ENCODE measurements at regions not wholly inside any gene's neighbourhood (a gene's known extent, or its start where the extent isn't known, plus 50 kb on each side); places are given as distances from the start of the nearest gene placed in this dataset.
"Not testable (repeated sequence)": the region's sequence is repeated elsewhere in the genome, so short reads cannot be mapped to it uniquely, and the experiment has no call there.

DNA sequence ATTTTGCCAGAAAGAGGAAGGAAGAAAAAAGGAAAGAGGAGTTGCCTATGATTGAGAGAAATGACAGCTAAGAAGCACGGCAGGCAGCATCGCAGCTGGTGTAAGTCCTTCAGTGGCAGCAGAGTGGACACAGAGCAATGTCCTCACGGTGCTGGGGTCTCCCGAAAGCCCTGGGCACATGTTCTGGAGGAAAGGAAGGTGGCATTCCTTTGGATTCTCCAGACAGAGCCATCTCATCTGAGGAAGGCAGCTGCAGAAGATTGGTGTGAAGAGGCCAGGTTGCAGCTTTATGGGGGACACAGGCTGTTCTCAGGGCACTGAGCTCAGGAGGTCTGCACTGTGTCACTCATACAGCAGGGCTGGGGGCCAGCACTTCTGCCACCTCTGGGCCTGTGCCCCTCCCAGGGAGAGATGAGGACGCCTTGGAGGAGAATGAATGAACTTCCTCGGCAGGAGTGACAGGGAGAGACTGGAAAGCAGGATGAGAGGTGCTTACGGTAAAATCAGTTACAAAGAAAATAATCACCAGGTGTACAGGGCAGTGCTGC, 252.0 kb upstream of the MYT1L start:
- Mint-ChIP-seq H3K9me3 (no peaks in the 10 kb centered on the region), H3K4me3 (no peak overlapping the region), H3K4me1 (no peaks in the 10 kb centered on the region), H3K27me3 (no peaks in the 10 kb centered on the region), H3K27ac (no peak overlapping the region), H3K36me3 (no peaks in the 10 kb centered on the region)

DNA sequence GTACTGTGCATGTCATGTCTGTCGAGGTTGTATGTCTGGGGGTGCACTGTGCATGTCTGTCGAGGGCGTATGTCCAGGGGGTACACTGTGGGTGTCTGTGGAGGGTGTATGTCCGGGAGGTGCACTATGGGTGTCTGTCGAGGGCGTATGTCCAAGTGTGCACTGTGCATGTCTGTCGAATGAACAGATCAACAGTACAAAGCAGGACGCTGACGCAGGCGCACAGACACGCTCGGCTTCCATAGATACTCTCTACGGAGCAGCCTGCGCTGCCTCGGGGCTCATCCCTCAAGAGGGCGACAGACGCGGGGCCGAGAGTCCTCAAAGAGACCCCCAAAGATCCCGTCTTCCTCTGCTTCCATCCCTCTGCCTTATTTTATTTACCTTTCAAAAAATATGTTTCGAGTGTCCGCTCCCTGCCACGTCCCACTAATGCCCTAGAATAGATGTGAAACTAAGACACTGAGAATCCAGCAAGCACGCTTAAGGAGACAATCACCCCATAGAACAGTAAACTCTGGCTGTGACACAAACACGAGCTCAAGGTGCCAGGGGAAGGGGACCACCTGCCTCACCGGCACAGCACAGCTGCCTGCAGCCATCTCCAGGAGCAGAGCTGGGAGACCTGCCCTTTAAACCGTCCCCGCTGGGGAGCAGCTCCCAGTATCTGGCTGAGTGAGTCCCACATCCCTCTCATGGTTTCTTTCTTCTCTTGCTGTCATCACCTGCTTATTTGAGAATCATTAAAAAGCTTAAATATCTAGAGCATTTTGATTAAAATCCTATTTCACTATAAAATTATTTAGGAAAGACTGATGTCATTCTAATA, 250.5 kb upstream of the MYT1L start:
- Mint-ChIP-seq H3K4me3 (no peak overlapping the region), H3K27me3 (no peaks in the 10 kb centered on the region), H3K4me1 (no peaks in the 10 kb centered on the region)

DNA sequence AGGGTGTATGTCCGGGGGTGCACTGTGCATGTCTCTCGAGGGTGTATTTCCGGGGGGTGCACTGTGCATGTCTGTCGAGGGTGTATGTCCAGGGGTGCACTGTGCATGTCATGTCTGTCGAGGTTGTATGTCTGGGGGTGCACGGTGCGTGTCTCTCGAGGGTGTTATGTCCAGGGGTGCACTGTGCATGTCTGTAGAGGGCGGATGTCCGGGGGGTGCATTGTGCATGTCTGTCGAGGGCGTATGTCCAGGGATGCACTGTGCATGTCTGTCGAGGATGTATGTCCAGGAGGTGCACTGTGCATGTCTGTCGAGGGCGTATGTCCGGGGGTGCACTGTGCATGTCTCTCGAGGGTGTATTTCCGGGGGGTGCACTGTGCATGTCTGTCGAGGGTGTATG, 249.8 kb upstream of the MYT1L start:
- H3K4me1 Mint-ChIP-seq, H3K36me3 Mint-ChIP-seq, H3K9me3 Mint-ChIP-seq, H3K27ac Mint-ChIP-seq, H3K27me3 Mint-ChIP-seq, H3K4me3 Mint-ChIP-seq: not testable (repeated sequence)

More for the DNA sequence above, 250.5 kb upstream of the MYT1L start:
- Mint-ChIP-seq H3K36me3 (no peaks in the 10 kb centered on the region), H3K9me3 (no peaks in the 10 kb centered on the region), H3K27ac (no peak overlapping the region)

DNA sequence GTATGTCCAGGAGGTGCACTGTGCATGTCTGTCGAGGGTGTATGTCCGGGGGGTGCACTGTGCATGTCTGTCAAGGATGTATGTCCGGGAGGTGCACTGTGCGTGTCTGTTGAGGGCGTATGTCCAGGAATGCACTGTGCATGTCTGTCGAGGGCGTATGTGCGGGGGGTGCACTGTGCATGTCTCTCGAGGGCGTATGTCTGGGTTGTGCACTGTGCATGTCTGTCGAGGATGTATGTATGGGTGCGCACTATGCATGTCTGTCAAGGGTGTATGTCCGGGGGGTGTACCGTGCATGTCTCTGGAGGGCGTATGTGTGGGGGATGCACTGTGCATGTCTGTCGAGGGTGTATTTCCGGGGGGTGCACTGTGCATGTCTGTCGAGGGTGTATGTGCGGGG, 249.3 kb upstream of the MYT1L start:
- H3K4me3 Mint-ChIP-seq: no peak overlapping the region
- H3K27ac Mint-ChIP-seq: no peak overlapping the region
- no peaks in the 10 kb centered on the region for H3K9me3 Mint-ChIP-seq
- no peaks in the 10 kb centered on the region for H3K27me3 Mint-ChIP-seq
- no peaks in the 10 kb centered on the region for H3K4me1 Mint-ChIP-seq
- no peaks in the 10 kb centered on the region for H3K36me3 Mint-ChIP-seq

DNA sequence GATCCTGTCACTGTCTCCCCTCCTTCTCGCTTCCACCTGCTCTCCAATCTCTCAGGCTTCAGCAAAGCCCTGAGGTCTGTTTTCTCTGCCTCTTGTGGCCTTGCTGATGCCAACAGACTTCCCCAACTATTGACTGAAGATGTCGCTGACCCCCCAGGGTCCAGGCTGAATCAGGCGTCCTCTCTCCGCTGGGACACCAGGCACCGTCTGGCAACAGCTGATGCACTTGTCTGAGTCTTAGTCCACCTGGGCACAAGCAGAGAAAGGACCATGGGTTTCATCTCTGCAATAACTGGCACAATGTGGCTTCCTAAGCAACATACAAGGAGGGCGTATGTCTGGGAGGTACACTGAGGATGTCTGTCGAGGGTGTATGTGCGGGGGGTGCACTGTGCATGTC, 248.7 kb upstream of the MYT1L start:
- no peaks in the 10 kb centered on the region for H3K4me1 Mint-ChIP-seq
- H3K36me3 Mint-ChIP-seq: no peaks in the 10 kb centered on the region
- no peak overlapping the region for H3K4me3 Mint-ChIP-seq
- H3K27me3 Mint-ChIP-seq: no peaks in the 10 kb centered on the region
- no peaks in the 10 kb centered on the region for H3K9me3 Mint-ChIP-seq
- H3K27ac Mint-ChIP-seq: no peak overlapping the region

DNA sequence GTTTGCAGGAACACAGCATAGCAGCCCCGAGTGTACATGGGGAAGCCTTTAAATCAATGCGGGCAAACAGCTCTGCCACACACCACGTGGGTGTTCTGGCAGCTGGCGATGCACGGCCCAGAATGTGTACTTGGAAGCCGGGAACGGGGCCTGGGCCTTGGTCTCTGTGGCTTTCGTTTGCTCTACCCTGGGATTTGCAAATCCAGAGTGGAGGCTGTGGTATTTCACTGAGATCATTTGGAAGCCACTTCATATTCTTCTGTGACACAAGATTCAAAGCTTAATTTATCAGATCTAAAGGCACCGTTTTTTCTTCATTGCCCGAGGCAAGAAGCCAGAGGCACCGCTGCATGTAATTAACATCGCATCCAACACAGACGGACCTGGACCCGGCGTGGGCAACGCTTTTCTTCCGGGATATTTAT, 246.3 kb upstream of the MYT1L start:
- Mint-ChIP-seq H3K27me3 (no peaks in the 10 kb centered on the region), H3K36me3 (no peaks in the 10 kb centered on the region), H3K27ac (no peak overlapping the region), H3K9me3 (no peaks in the 10 kb centered on the region), H3K4me3 (no peak overlapping the region), H3K4me1 (no peaks in the 10 kb centered on the region)

DNA sequence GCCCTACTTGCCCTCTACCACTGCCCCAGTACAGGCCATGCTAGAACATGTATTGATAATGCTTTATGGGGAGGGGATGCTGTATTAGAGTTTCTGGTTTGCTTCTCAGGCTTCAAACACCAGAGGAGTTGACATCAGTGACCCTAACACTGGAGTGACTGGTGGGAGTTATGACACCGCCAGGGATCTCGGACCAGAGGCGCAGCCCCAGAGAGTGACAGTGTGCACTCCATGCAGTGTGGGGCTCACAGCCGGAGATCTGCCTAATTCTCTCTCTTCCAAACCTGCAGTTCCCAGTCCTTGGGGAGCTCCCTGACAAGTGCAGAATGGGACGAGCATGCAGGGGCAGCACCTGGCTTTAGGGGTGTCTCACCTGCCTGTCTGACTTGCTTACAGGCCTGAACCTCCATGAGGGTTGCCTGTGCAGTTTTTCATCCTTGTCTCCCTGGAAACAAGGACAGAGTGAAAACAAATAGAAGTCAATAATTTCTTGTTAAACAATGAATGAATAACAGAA, 244.9 kb upstream of the MYT1L start:
- H3K36me3 Mint-ChIP-seq: no peaks in the 10 kb centered on the region
- no peaks in the 10 kb centered on the region for H3K4me1 Mint-ChIP-seq
- H3K27ac Mint-ChIP-seq: no peak overlapping the region
- no peak overlapping the region for H3K4me3 Mint-ChIP-seq
- H3K27me3 Mint-ChIP-seq: no peaks in the 10 kb centered on the region
- no peaks in the 10 kb centered on the region for H3K9me3 Mint-ChIP-seq

DNA sequence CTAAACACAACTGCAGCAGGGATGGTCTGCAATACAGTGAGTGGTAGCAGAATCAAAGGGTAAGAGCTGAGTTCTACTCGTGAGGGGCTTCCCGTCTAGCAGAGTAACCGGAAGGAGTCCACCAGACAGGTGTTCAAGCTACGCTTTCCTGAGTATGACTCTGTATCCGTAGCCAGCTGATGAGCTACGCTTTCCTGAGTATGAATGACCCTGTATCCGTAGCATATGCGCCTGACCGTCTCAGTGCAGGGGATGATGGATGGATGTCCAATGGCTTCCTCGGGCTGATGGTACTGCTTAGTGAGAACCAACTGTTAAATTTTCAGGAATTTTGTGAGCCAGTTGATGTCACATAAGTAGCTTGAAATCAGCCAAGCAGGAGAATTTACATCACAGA, 244.1 kb upstream of the MYT1L start:
- no peaks in the 10 kb centered on the region for H3K36me3 Mint-ChIP-seq
- H3K9me3 Mint-ChIP-seq: no peaks in the 10 kb centered on the region
- no peak overlapping the region for H3K27ac Mint-ChIP-seq
- H3K4me3 Mint-ChIP-seq: no peak overlapping the region
- no peaks in the 10 kb centered on the region for H3K4me1 Mint-ChIP-seq
- no peaks in the 10 kb centered on the region for H3K27me3 Mint-ChIP-seq

DNA sequence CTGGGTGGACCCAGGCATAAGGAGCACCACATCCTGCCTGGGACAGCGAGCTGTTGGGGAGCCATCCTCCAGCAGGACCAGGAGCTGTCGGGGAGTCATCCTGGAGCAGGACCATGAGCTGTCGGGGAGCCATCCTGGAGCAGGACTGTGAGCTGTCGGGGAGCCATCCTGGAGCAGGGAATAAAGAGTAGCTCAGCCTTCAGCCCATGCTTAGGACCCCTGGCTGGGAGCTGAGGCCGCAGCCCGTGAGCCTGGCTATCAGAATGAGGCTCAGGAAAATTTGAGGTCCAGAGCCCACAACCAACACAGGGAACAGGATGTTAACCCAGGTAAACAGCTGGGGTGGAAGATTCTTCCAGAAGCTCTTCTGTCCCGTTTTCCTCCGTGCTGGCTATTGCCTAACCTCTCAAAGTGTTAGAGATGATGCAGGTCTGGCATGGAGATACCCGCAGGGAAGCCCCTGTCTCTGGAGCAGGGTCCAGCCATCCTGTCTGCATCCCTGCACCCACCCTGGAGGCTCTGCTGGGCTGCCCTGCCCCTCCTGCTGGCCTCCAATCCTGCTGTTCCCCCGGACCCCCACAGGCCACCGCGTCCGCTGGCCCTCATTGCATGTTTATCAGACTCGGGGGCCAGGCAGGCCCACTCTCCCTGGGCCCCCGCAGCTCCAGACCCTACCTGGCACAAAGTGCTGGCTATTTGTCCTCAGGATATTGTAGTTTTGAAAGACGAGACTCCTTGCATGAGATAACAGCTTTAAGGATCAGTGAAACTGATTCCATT, 243.5 kb upstream of the MYT1L start:
- Mint-ChIP-seq H3K4me3 (no peak overlapping the region), H3K27me3 (no peaks in the 10 kb centered on the region), H3K4me1 (no peaks in the 10 kb centered on the region), H3K27ac (no peak overlapping the region), H3K36me3 (no peaks in the 10 kb centered on the region), H3K9me3 (no peaks in the 10 kb centered on the region)

DNA sequence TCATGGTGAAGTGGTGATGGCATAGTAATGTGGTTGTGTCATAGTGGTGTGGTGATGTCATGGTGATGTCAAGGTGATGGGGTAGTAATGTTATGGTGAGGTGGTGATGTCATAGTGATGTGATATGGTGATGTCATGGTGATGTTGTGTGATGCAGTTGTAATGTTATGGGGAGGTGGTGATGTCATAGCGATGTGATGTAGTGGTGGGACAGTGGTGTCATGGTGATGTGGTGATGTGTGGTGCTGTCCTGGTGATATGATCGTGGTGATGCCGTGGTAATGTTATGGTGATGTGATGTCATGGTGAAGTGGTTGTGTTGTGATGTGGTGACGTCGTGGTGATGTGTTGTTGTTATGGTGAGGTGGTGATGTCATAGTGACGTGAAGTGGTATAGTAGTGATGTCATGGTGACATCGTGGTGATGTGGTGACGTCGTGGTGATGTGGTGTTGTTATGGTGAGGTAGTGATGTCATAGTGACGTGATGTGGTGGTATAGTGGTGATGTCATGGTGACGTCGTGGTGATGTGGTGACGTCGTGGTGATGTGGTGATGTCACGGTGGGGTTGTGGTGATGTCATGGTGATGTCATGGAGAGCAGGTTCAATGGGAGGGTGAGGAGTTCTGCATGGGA, 242.7 kb upstream of the MYT1L start:
- Mint-ChIP-seq H3K36me3 (no peaks in the 10 kb centered on the region), H3K9me3 (no peaks in the 10 kb centered on the region), H3K27me3 (no peaks in the 10 kb centered on the region), H3K4me1 (no peaks in the 10 kb centered on the region), H3K4me3 (no peak overlapping the region), H3K27ac (no peak overlapping the region)

DNA sequence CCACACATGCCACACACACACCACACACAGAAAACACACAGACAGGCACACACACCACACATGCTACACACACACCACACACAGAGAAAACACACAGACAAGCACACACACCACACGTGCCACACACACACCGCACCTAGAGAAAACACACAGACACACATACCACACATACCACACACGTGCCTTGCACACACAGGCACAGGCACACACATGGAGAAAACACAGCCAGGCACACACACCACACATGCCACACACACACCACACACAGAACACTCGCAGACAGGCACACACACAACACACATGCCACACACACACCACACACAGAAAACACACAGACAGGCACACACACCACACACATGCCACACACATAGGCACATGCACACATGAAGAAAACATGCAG, 242.1 kb upstream of the MYT1L start:
- no peaks in the 10 kb centered on the region for H3K9me3 Mint-ChIP-seq
- no peaks in the 10 kb centered on the region for H3K4me1 Mint-ChIP-seq
- H3K4me3 Mint-ChIP-seq: no peak overlapping the region
- H3K36me3 Mint-ChIP-seq: no peaks in the 10 kb centered on the region
- no peak overlapping the region for H3K27ac Mint-ChIP-seq
- no peaks in the 10 kb centered on the region for H3K27me3 Mint-ChIP-seq

DNA sequence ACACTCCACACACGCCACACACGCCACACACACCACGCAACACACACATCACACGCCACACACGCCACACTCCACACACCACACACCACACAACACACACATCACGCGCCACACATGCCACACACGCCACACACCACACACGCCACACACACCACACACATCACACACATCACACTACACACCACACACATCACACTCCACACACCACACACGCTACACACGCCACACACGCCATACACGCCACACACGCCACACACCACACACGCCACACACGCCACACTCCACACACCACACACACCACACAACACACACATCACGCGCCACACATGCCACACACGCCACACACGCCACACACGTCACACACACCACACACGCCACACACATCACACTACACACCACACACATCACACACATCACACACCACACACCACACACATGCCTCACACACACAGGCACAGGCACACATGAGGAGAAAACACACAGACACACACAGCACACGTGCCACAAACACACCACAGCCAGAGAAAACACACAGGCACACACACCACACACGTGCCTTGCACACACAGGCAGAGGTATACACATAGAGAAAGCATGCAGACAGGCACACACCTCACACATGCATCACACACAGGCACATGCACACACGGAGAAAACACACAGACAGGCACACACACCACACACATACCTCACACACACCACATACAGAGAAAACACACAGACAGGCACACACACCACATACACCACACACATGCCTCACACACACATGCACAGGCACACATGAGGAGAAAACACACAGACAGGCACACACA, 241.5 kb upstream of the MYT1L start:
- H3K27ac Mint-ChIP-seq: no peak overlapping the region
- H3K4me3 Mint-ChIP-seq: no peak overlapping the region
- H3K9me3 Mint-ChIP-seq: no peaks in the 10 kb centered on the region
- H3K4me1 Mint-ChIP-seq: no peaks in the 10 kb centered on the region
- no peaks in the 10 kb centered on the region for H3K27me3 Mint-ChIP-seq
- no peaks in the 10 kb centered on the region for H3K36me3 Mint-ChIP-seq

DNA sequence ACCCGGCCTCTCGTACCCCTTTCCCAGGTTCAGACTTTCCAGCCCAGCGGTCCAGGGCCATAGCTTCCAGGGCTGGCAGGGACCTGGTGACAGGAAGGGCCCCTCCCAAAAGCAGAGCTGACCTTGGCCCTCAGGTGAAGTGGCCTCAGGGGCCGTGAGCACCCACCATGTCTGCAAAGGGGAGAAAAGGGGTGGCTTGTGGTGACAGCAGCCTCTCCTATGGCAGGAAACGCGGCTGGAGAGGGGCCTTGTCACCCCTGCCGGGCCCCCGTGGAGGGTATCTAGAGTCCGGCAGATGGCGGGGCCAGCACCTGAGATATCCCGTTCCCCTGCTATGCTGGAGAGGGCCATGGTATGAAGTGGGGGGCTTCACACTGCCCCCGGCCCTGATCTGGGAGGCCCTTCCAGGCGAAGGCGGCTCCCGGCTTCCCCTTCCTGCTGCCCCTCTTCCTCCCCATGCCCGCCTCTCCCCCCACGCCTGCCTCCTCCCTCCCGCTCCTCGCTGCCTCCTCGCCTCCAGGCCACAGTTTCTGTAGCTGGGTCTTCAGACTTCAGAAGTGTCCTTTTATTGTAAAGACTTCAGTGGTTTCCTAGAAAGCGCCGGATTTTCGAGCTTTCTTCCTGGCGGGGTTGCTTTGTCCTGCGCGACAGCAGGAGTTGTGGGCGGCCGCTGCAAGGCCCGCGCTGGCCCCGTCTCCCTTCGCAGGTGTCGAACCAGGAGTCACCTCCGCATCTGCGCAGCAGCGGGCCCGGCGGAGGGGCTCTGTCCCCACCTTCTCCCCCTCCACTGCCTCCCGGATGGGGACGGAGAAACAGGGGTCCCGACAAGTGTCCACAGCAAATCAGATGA, 240.5 kb upstream of the MYT1L start:
- H3K9me3 Mint-ChIP-seq: no peaks in the 10 kb centered on the region

DNA sequence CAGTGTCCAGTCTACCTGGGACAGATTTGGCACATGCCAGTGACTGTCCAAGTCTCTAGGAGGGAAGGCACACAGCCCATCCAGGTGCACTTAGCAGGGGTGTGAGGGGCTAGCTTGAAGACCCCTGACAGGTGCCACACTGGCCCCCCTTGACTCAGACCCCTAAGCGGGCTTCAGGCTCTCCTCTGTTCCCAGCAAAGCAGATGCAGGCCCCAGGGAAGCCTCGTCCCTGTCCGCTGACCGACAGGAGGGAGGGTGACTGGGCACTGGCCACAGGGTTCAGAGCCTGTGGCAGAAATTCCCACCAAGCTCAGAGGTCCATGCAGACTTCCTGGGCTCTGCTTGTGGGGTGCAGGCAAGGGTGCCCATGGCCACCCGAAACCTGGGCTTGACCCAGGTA, 239.8 kb upstream of the MYT1L start:
- H3K27ac Mint-ChIP-seq: no peak overlapping the region
- H3K4me3 Mint-ChIP-seq: no peak overlapping the region
- H3K4me1 Mint-ChIP-seq: no peaks in the 10 kb centered on the region
- no peaks in the 10 kb centered on the region for H3K9me3 Mint-ChIP-seq
- no peaks in the 10 kb centered on the region for H3K36me3 Mint-ChIP-seq
- H3K27me3 Mint-ChIP-seq: no peaks in the 10 kb centered on the region

More for the DNA sequence above, 240.5 kb upstream of the MYT1L start:
- Mint-ChIP-seq H3K4me1 (no peaks in the 10 kb centered on the region), H3K36me3 (no peaks in the 10 kb centered on the region), H3K27ac (no peak overlapping the region), H3K4me3 (no peak overlapping the region), H3K27me3 (no peaks in the 10 kb centered on the region)
